OCI-LY7 (cell line): ENCODE measurements at regions not wholly inside any gene's neighbourhood (a gene's known extent, or its start where the extent isn't known, plus 50 kb on each side); places are given as distances from the start of the nearest gene placed in this dataset.

Experiments used
- BruUV-seq: library from RNA; stranded (reverse); fragments of 400-500 nt; replicated peaks from 2 replicates; lab custom pipeline; 2021; lab: Mats Ljungman, UMichigan
- CTCF ChIA-PET: fragments of 300-600 bp; sonication (Branson Sonifier 250); formaldehyde crosslinking; loops from one replicate; lab custom pipeline; 2022; ENCODE audit warnings: antibody characterized with exemption; ENCODE audit not compliant: unreplicated experiment; lab: Charles Lee
- POLR2A ChIA-PET: fragments of 300-600 bp; sonication (Branson Sonifier 250); formaldehyde crosslinking; loops from one replicate; lab custom pipeline; 2022; ENCODE audit warnings: antibody characterized with exemption; lab: Charles Lee
- DNase-seq: peaks from one replicate; pipeline ENCODE4 v3.0.0-alpha.2; 2015; ENCODE audit warnings: low spot score
- H2AFZ ChIP-seq: fragments of 200-600 bp; sonication (generic), shearing (Covaris generic); 2 replicates; pipeline ENCODE4 v1.6.1; 2014; ENCODE audit warnings: mild to moderate bottlenecking, antibody characterized with exemption, low read length, moderate library complexity
- H3K27ac ChIP-seq: fragments of 200-600 bp; sonication (generic); 2 replicates; pipeline ENCODE4 v1.5.1; 2014; ENCODE audit warnings: mixed run types, low read depth, mild to moderate bottlenecking, moderate library complexity, low read length, inconsistent platforms; ENCODE audit not compliant: poor library complexity, severe bottlenecking
- H3K36me3 ChIP-seq: fragments of 200-600 bp; sonication (generic); 2 replicates; pipeline ENCODE4 v1.6.1; 2014; ENCODE audit warnings: mild to moderate bottlenecking, antibody characterized with exemption, low read length, moderate library complexity, mixed read lengths; ENCODE audit not compliant: insufficient read depth
- H3K4me1 ChIP-seq: fragments of 200-600 bp; sonication (generic); 2 replicates; pipeline ENCODE4 v1.5.1; 2014; ENCODE audit warnings: mild to moderate bottlenecking, low read length; ENCODE audit not compliant: insufficient read depth, poor library complexity, severe bottlenecking
- H3K4me2 ChIP-seq: fragments of 200-600 bp; sonication (generic); 2 replicates; pipeline ENCODE4 v1.6.1; 2014; ENCODE audit warnings: mild to moderate bottlenecking, low read length
- H3K4me3 ChIP-seq: fragments of 200-600 bp; sonication (generic); 2 replicates; pipeline ENCODE4 v1.5.1; 2014; ENCODE audit warnings: mild to moderate bottlenecking, low read depth, low read length; ENCODE audit not compliant: poor library complexity, severe bottlenecking
- H3K79me2 ChIP-seq: fragments of 200-600 bp; sonication (generic); 2 replicates; pipeline ENCODE4 v1.6.1; 2016; ENCODE audit warnings: low read depth, mild to moderate bottlenecking, low read length, moderate library complexity, mixed read lengths; ENCODE audit not compliant: insufficient read depth
- H3K9me2 ChIP-seq: fragments of 200-600 bp; sonication (generic); 2 replicates; pipeline ENCODE4 v1.6.1; 2016; ENCODE audit warnings: mild to moderate bottlenecking, low read length, mixed read lengths; ENCODE audit not compliant: insufficient read depth
- H3K9me3 ChIP-seq: fragments of 200-600 bp; sonication (generic); 2 replicates; pipeline ENCODE4 v1.6.1; 2014; ENCODE audit warnings: mild to moderate bottlenecking, mixed run types, low read length, mixed read lengths
- H4K20me1 ChIP-seq: fragments of 200-600 bp; sonication (generic); 2 replicates; pipeline ENCODE4 v1.6.1; 2014; ENCODE audit warnings: mild to moderate bottlenecking, antibody characterized with exemption, low read length, moderate library complexity, mixed read lengths; ENCODE audit not compliant: insufficient read depth
- CTCF ChIP-seq: fragments of 200-600 bp; sonication (generic); conservative IDR thresholded peaks from 2 replicates; pipeline ENCODE4 v1.5.1; 2014; ENCODE audit warnings: mild to moderate bottlenecking, antibody characterized with exemption, low read length, moderate library complexity, mixed read lengths
- EZH2phosphoT487 ChIP-seq: fragments of 200-600 bp; sonication (generic); IDR thresholded peaks from 2 replicates; pipeline ENCODE4 v1.6.1; 2018; ENCODE audit warnings: low read depth, borderline replicate concordance, mild to moderate bottlenecking, mixed run types, antibody characterized with exemption, low read length, moderate library complexity, mixed read lengths
- intact Hi-C: fragments of 100-400 bp; cut with micrococcal nuclease; formaldehyde crosslinking; loops from one replicate; pipeline ENCODE4 v1.10.0; 2022; ENCODE audit not compliant: unreplicated experiment

- H3K4me1 ChIP-seq: no peaks in the 10 kb centered on the region
- H3K4me2 ChIP-seq: no peak overlapping the region
- no peak overlapping the region for H3K4me3 ChIP-seq
- CTCF ChIA-PET: no interaction called here
- H3K36me3 ChIP-seq: no peaks in the 10 kb centered on the region
- H3K9me3 ChIP-seq: no peaks in the 10 kb centered on the region
- no peak for DNase-seq
- POLR2A ChIA-PET: no interaction called here
- BruUV-seq: no TSS peak
- intact Hi-C loops: no loop called here
- no peaks in the 10 kb centered on the region for H4K20me1 ChIP-seq
- TF ChIP-seq CTCF (no peak), EZH2phosphoT487 (no peak)
- H3K79me2 ChIP-seq: no peaks in the 10 kb centered on the region
- no peak overlapping the region for H2AFZ ChIP-seq
- no peaks in the 10 kb centered on the region for H3K9me2 ChIP-seq
- H3K27ac ChIP-seq: no peak overlapping the region
Observed at GRCh38 chr17:68686108-68686988, 85.2 kb upstream of the FAM20A start.

GRCh38 chr17:68684949-68685357, 83.8 kb upstream of the FAM20A start:
- no peaks in the 10 kb centered on the region for H3K9me3 ChIP-seq
- TF ChIP-seq EZH2phosphoT487: no peak
- no peak for TF ChIP-seq CTCF
- ChIA-PET POLR2A (interaction anchor here (0.6 to 0.7 kb wide), 2 partner anchors 36 to 170 kb away, joined by 5 to 8 read pairs; no protein-coding TSS in a partner anchor), CTCF (no interaction called here)
- no peak overlapping the region for H3K27ac ChIP-seq
- intact Hi-C loops: no loop called here
- no peaks in the 10 kb centered on the region for H3K79me2 ChIP-seq
- no peak overlapping the region for H3K4me3 ChIP-seq
- H3K36me3 ChIP-seq: no peaks in the 10 kb centered on the region
- no peak overlapping the region for H2AFZ ChIP-seq
- H4K20me1 ChIP-seq: no peaks in the 10 kb centered on the region
- H3K4me2 ChIP-seq: no peak overlapping the region
- no peaks in the 10 kb centered on the region for H3K9me2 ChIP-seq
- H3K4me1 ChIP-seq: no peaks in the 10 kb centered on the region
- no peak for DNase-seq
- no TSS peak for BruUV-seq

GRCh38 chr17:68682903-68683302, 81.7 kb upstream of the FAM20A start:
- Histone ChIP-seq H3K27ac (no peak overlapping the region), H3K4me1 (no peaks in the 10 kb centered on the region), H3K4me2 (no peak overlapping the region), H3K36me3 (no peaks in the 10 kb centered on the region), H4K20me1 (no peaks in the 10 kb centered on the region), H2AFZ (no peak overlapping the region), H3K4me3 (no peak overlapping the region), H3K9me2 (no peaks in the 10 kb centered on the region), H3K9me3 (no peaks in the 10 kb centered on the region), H3K79me2 (no peaks in the 10 kb centered on the region)
- CTCF ChIA-PET: no interaction called here
- no TSS peak for BruUV-seq
- no peak for DNase-seq
- intact Hi-C loops: no loop called here
- POLR2A ChIA-PET: interaction anchor here (0.6 to 1.0 kb wide), 2 partner anchors 37 to 55 kb away, joined by 3 read pairs; no protein-coding TSS in a partner anchor
- TF ChIP-seq CTCF: no peak
- TF ChIP-seq EZH2phosphoT487: no peak
